Adrenal gland (tissue), 5 donors: ENCODE measurements at regions not wholly inside any gene's neighbourhood (a gene's known extent, or its start where the extent isn't known, plus 50 kb on each side); places are given as distances from the start of the nearest gene placed in this dataset.

Source experiments
- CTCF ChIP-seq, 6 experiments: fragments of 450-650 bp in 4 of 6; fragments of 200-600 bp in 2 of 6; sonication (generic) in 1 of 6; IDR thresholded peaks; 1 replicate in 5 of 6; 2 replicates in 1 of 6; pipeline versions ENCODE4 v1.5.1 to v1.8.0; 2016 to 2021; ENCODE audit warnings: antibody characterized with exemption in 6 of 6, mild to moderate bottlenecking in 2 of 6, moderate library complexity in 1 of 6
- POLR2A ChIP-seq, 2 donors: fragments of 450-650 bp; IDR thresholded peaks; one replicate each; pipeline ENCODE4 v1.6.1; 2017; ENCODE audit warnings: antibody characterized with exemption in 2 of 2, mild to moderate bottlenecking in 2 of 2, moderate library complexity in 1 of 2
- donor health status: DM: no; HTN: no; CAD: no.

GRCh38 chrX:20418379-20419150 lies 151.9 kb upstream of the RPS6KA3 start:
- TF ChIP-seq CTCF (IDR thresholded peaks at IDR 0.05) (no peak), POLR2A (IDR thresholded peaks at IDR 0.05) (no peak)
